ENCODE measurements at regions not wholly inside any gene's neighbourhood (a gene's known extent, or its start where the extent isn't known, plus 50 kb on each side); places are given as distances from the start of the nearest gene placed in this dataset.

DNA sequence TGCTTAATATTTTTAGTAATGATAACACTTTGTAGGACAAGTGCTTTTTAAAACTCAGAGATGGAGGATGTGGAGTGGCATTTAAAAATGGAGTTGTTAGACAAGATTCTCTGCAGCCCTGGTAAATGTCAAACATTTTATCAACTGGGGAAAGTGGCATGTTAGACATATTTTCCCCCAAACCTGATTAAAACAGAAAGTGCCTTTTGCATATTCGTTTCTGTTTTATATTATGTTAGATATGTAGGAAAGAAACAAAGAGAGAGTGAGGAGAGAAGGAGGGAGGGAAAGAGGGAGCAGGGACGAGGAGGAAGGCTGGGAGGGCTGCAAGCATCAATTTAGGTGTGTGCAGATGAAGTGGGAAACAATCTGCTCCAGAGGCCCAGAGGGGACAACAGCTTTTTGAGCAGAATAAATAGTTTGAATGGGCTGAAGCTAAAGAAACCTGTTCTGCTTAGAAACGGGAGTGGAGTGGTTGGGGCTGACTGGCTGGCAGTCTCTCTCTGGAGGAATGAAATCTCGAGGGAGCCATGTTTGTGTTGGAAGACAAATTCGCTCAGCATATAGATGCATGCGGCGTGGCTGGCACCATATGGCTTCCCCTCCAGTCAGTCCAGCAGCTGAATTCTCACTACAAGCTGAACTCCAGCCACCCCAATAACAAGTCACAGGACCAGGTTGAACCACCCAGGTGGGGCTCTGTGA is 502.2 kb downstream of the AJAP1 start:
- intact Hi-C loops (cut with DNase I; ENCODE audit: low total_unique reads) = no loop called here
- Histone ChIP-seq H3K27ac (no peak overlapping the region), H3K9me3 (no peaks in the 10 kb centered on the region), H3K4me3 (no peak overlapping the region), H3K4me1 (no peaks in the 10 kb centered on the region), H3K27me3 (no peaks in the 10 kb centered on the region), H3K36me3 (no peaks in the 10 kb centered on the region)
- TF ChIP-seq POLR2AphosphoS5 (IDR thresholded peaks at IDR 0.05) (no peak), POLR2A (IDR thresholded peaks at IDR 0.05) (no peak), EP300 (IDR thresholded peaks at IDR 0.05; ENCODE audit: low read depth) (no peak)
- TF ChIP-seq, protein P1, sequence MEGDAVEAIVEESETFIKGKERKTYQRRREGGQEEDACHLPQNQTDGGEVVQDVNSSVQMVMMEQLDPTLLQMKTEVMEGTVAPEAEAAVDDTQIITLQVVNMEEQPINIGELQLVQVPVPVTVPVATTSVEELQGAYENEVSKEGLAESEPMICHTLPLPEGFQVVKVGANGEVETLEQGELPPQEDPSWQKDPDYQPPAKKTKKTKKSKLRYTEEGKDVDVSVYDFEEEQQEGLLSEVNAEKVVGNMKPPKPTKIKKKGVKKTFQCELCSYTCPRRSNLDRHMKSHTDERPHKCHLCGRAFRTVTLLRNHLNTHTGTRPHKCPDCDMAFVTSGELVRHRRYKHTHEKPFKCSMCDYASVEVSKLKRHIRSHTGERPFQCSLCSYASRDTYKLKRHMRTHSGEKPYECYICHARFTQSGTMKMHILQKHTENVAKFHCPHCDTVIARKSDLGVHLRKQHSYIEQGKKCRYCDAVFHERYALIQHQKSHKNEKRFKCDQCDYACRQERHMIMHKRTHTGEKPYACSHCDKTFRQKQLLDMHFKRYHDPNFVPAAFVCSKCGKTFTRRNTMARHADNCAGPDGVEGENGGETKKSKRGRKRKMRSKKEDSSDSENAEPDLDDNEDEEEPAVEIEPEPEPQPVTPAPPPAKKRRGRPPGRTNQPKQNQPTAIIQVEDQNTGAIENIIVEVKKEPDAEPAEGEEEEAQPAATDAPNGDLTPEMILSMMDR (IDR thresholded peaks at IDR 0.05) = no peak
- in situ Hi-C loops (cut with MboI; ENCODE audit: low pct_ligation_motif_present in 1 of 4, low pct_unique_long_range_greater_than_20kb in 1 of 4, low sequenced_read_pairs in 3 of 4) = no loop called here
- DNase-seq = no peak
- 17 to 59% methylated on average over 2 to 7 of the region's 7 CpGs for WGBS, 2 donors (ENCODE audit: low coverage in 1 of 2)

DNA sequence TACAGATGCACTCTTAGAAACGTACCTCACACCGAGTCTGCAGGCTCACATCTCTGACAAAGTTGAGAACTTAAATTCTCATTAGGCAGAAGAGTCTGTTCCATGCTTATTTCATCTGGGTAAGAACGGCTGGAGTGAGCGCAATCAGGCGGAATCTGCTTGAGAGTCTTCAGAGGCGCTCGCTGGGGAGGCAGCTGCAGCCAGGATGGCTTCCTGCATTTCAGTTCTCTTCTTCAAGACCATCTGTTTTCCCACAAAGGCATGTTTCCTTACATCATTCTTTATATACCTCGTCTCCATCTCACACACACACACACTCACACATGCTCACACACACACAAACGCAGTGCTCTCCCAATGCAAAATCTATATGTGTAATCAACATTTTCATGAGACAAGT is 497.1 kb downstream of the AJAP1 start:
- H3K36me3 ChIP-seq = no peaks in the 10 kb centered on the region
- H3K9me3 ChIP-seq = no peaks in the 10 kb centered on the region
- no peak overlapping the region for H3K4me3 ChIP-seq
- TF ChIP-seq, protein P1 (IDR thresholded peaks at IDR 0.05) = no peak
- TF ChIP-seq EP300 (IDR thresholded peaks at IDR 0.05; ENCODE audit: low read depth) (no peak), POLR2A (IDR thresholded peaks at IDR 0.05) (no peak), POLR2AphosphoS5 (IDR thresholded peaks at IDR 0.05) (no peak)
- WGBS, 2 donors (ENCODE audit: low coverage in 1 of 2) = 68 to 73% methylated on average over 9 of the region's 9 CpGs
- intact Hi-C loops (cut with DNase I; ENCODE audit: low total_unique reads) = no loop called here
- DNase-seq = no peak
- H3K4me1 ChIP-seq = no peaks in the 10 kb centered on the region
- H3K27me3 ChIP-seq = no peaks in the 10 kb centered on the region
- no peak overlapping the region for H3K27ac ChIP-seq
- in situ Hi-C loops (cut with MboI; ENCODE audit: low pct_ligation_motif_present in 1 of 4, low pct_unique_long_range_greater_than_20kb in 1 of 4, low sequenced_read_pairs in 3 of 4) = no loop called here

DNA sequence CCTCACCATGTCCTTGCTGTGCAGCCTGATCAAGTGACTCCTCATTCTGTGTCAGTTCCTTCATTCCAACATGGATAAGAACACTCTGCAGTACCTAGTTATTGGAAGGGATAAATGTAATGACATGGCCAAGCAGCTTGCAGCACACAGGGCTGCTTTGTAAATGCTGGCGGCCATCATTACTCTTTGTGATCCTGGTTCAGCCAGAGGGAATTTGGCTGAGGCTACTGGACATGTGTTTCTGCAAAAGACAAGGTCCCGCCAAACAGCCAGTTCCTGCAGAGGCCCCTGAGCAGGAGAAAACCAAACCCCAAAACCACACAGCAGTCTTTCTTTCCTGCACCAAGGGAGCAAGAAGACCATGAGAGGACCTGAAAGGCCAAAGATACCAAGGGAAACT is 495.8 kb downstream of the AJAP1 start:
- H3K9me3 ChIP-seq = no peaks in the 10 kb centered on the region
- intact Hi-C loops (cut with DNase I; ENCODE audit: low total_unique reads) (no loop called here), in situ Hi-C loops (cut with MboI; ENCODE audit: low pct_ligation_motif_present in 1 of 4, low pct_unique_long_range_greater_than_20kb in 1 of 4, low sequenced_read_pairs in 3 of 4) (no loop called here)
- H3K36me3 ChIP-seq = no peaks in the 10 kb centered on the region
- DNase-seq = no peak
- no peaks in the 10 kb centered on the region for H3K27me3 ChIP-seq
- no peaks in the 10 kb centered on the region for H3K4me1 ChIP-seq
- TF ChIP-seq, protein P1 (IDR thresholded peaks at IDR 0.05) = no peak
- TF ChIP-seq POLR2AphosphoS5 (IDR thresholded peaks at IDR 0.05) (no peak), EP300 (IDR thresholded peaks at IDR 0.05; ENCODE audit: low read depth) (no peak), POLR2A (IDR thresholded peaks at IDR 0.05) (no peak)
- no peak overlapping the region for H3K27ac ChIP-seq
- no peak overlapping the region for H3K4me3 ChIP-seq
- WGBS, 2 donors (ENCODE audit: low coverage in 1 of 2) = 88% methylated on average over 2 of the region's 2 CpGs; no CpG with 5 or more reads in 1 of the 2 donors

DNA sequence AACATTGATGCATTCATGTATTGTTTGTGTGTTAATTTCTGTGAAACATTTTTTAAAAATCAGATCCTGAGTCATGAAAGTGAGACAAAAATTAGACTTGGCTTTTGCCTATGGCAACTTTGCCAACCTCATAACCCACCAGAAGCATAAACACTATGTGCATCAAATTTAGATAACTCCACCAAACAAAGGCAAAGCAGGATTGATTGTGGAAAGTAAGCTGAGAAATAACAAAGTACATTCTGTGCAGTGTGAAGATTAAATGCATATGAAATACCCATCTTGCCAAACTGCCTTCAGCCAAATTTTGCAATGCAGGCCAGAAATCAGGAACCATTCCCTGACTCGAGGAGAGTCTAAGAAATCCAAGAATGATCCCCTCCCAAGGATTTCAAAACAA is 493.4 kb downstream of the AJAP1 start:
- H3K36me3 ChIP-seq = no peaks in the 10 kb centered on the region
- intact Hi-C loops (cut with DNase I; ENCODE audit: low total_unique reads) = no loop called here
- no peak overlapping the region for H3K4me3 ChIP-seq
- WGBS, 2 donors (ENCODE audit: low coverage in 1 of 2) = 56 to 64% methylated on average over 1 of the region's 1 CpG
- H3K27ac ChIP-seq = no peak overlapping the region
- peaks cover 7% of the 10 kb centered on the region for H3K27me3 ChIP-seq
- no peaks in the 10 kb centered on the region for H3K4me1 ChIP-seq
- H3K9me3 ChIP-seq = no peaks in the 10 kb centered on the region
- in situ Hi-C loops (cut with MboI; ENCODE audit: low pct_ligation_motif_present in 1 of 4, low pct_unique_long_range_greater_than_20kb in 1 of 4, low sequenced_read_pairs in 3 of 4) = no loop called here
- TF ChIP-seq POLR2AphosphoS5 (IDR thresholded peaks at IDR 0.05) = no peak
- TF ChIP-seq, protein P1 (IDR thresholded peaks at IDR 0.05) = no peak
- TF ChIP-seq EP300 (IDR thresholded peaks at IDR 0.05; ENCODE audit: low read depth) = no peak
- no peak for TF ChIP-seq POLR2A (IDR thresholded peaks at IDR 0.05)
- DNase-seq = no peak
